Testis (tissue), 2 donors: ENCODE measurements at regions not wholly inside any gene's neighbourhood (a gene's known extent, or its start where the extent isn't known, plus 50 kb on each side); places are given as distances from the start of the nearest gene placed in this dataset.

Experiments used
- POLR2A ChIP-seq: fragments of 450-650 bp; IDR thresholded peaks from one replicate; pipeline ENCODE4 v1.6.1; 2017; ENCODE audit warnings: antibody characterized with exemption, mild to moderate bottlenecking, moderate library complexity
- TF ChIP-seq, protein P1 (sequence below), 3 experiments: fragments of 450-650 bp in 2 of 3; fragments of 200-600 bp in 1 of 3; sonication (generic) in 1 of 3; IDR thresholded peaks; one replicate each; pipeline ENCODE4 v1.5.1; 2016 to 2019; ENCODE audit warnings: antibody characterized with exemption in 3 of 3, mild to moderate bottlenecking in 2 of 3, moderate library complexity in 1 of 3

DNA sequence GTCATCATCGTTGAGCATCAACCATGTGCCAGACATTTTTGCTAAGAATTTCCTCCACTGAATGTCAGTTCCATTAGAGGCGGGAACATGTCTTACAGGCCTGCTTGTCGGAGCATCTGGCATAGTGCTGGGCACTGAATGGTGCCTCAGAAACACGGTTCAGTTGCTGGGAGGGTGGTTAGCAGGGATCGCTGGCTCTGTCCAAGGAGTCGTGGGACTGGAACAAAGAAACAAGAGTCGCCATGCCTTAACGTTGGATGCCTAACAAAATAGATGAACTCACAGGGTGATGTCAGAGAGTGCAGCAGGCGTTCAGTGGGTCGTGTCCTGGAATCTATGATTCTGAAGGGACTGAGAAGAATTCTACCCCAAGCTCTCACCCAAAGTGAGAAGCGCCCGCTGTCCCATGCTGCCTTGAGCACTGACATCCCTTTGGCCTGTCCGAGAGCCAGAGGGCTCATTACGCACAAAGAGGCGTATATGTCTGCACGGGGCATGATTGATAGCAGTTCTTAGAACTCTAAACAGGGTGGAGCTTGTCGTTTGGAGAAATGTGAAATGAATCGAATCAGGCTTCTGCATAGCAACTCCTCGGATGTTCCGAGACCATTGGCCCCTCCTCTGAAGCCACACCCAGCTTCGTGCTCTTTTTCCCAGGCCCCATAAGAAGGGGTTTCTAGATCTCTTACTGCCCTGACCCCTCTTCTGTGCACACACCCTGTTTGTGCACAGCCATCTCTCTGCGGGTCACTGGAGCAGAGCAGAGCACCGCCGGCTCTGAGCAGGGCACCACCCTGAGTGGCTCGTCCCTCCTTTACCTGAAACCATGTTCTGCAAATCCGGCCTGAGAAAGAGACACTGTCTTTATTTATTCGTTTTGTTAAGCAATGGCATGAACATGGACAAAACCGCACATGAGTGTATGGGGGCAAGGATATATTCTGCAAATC lies 113.1 kb upstream of the B3GAT1 start:
- TF ChIP-seq, protein P1, sequence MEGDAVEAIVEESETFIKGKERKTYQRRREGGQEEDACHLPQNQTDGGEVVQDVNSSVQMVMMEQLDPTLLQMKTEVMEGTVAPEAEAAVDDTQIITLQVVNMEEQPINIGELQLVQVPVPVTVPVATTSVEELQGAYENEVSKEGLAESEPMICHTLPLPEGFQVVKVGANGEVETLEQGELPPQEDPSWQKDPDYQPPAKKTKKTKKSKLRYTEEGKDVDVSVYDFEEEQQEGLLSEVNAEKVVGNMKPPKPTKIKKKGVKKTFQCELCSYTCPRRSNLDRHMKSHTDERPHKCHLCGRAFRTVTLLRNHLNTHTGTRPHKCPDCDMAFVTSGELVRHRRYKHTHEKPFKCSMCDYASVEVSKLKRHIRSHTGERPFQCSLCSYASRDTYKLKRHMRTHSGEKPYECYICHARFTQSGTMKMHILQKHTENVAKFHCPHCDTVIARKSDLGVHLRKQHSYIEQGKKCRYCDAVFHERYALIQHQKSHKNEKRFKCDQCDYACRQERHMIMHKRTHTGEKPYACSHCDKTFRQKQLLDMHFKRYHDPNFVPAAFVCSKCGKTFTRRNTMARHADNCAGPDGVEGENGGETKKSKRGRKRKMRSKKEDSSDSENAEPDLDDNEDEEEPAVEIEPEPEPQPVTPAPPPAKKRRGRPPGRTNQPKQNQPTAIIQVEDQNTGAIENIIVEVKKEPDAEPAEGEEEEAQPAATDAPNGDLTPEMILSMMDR (IDR thresholded peaks at IDR 0.05) = no peak
- no peak for TF ChIP-seq POLR2A
